Esophagus squamous epithelium (tissue), 5 donors: ENCODE measurements at regions not wholly inside any gene's neighbourhood (a gene's known extent, or its start where the extent isn't known, plus 50 kb on each side); places are given as distances from the start of the nearest gene placed in this dataset.

Experiments
- DNase-seq: peaks from one replicate; lab custom pipeline; 2025; lab: John Stamatoyannopoulos, UW
- H3K27ac ChIP-seq, 4 donors: fragments of 200-600 bp; sonication (generic); one replicate each; pipeline ENCODE4 v1.5.1; 2016 to 2019; ENCODE audit warnings: mild to moderate bottlenecking in 1 of 4
- H3K27me3 ChIP-seq, 4 donors: fragments of 200-600 bp; sonication (generic); 1 replicate in 3 of 4; 2 replicates in 1 of 4; pipeline versions ENCODE4 v1.5.1 to v1.6.0; 2017 to 2021; ENCODE audit warnings: antibody characterized with exemption in 1 of 4
- H3K36me3 ChIP-seq, 3 donors: fragments of 200-600 bp; sonication (generic); one replicate each; pipeline ENCODE4 v1.5.1; 2016 to 2019
- H3K4me1 ChIP-seq, 3 donors: fragments of 200-600 bp; sonication (generic); one replicate each; pipeline ENCODE4 v1.5.1; 2017 to 2019
- H3K4me3 ChIP-seq, 4 donors: fragments of 200-600 bp; sonication (generic); 1 replicate in 3 of 4; 2 replicates in 1 of 4; pipeline ENCODE4 v1.5.1; 2016 to 2019; ENCODE audit warnings: mild to moderate bottlenecking in 2 of 4, moderate library complexity in 1 of 4
- H3K9me3 ChIP-seq, 3 donors: fragments of 200-600 bp; sonication (generic); one replicate each; pipeline ENCODE4 v1.5.1; 2016 to 2019
- CTCF ChIP-seq, 6 experiments: fragments of 450-650 bp in 4 of 6; fragments of 200-600 bp in 2 of 6; sonication (generic) in 2 of 6; IDR thresholded peaks; one replicate each; pipeline ENCODE4 v1.5.1; 2016 to 2019; ENCODE audit warnings: antibody characterized with exemption in 6 of 6, mild to moderate bottlenecking in 4 of 6, moderate library complexity in 4 of 6
- POLR2A ChIP-seq, 4 donors: fragments of 450-650 bp; IDR thresholded peaks; one replicate each; pipeline ENCODE4 v1.6.1; 2017; ENCODE audit warnings: antibody characterized with exemption in 4 of 4, mild to moderate bottlenecking in 4 of 4, moderate library complexity in 3 of 4
- WGBS, 2 donors: methylation state at CpG; one replicate each; pipeline ENCODE4 v1.1.5; 2018; 5-methylcytosine and 5-hydroxymethylcytosine counted together
- intact Hi-C: fragments of 100-400 bp; cut with DNase I; formaldehyde crosslinking; loops from one replicate; pipeline ENCODE4 v1.15.0; 2022
- donor health status: DM: yes; HTN: yes; CAD: no.

DNA sequence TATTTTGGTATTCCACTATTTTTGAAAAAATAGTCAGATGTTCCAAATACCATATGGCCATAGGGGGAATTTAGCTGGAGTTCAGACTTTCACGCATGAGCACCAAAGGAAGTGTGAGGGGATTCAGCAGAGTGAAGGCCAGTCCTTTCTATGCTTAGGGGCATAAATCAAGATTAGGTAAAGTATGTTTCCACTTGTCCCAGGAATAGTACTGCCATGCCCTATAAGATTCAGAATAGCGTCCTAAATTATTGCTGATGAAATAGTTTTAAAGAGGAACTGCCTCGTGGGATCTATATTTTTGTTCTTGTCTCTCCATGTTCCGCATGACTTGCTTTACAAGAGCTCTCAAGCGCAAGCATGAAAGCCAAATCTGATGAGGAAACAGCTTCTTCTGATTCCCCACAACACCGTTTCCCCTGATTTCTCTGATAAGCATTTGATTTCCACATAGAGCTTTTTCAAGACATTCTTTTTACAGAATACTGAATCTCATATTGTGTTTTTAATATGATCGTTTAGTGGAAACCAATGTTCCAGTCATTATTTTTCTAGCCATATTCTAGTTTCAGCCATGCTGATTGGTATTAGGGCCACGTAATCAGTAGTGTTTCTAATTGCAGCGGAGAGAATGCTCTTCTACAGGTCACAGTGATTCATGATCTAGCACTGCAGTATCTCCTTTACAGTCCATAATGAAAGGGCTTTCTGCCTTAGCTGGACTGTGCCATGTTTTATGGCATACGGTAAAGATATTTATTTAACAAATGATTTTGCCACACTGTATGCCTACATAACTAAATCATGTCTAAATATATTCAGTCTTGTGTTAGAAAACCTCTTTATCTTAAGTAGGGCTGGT lies 492.3 kb downstream of the CENPC start:
- no peak for DNase-seq
- H3K27me3 ChIP-seq = no peaks in the 10 kb centered on the region
- intact Hi-C loops = no loop called here
- H3K4me3 ChIP-seq = no peak overlapping the region
- no peak overlapping the region for H3K27ac ChIP-seq
- no peaks in the 10 kb centered on the region for H3K36me3 ChIP-seq
- no peaks in the 10 kb centered on the region for H3K9me3 ChIP-seq
- no peaks in the 10 kb centered on the region for H3K4me1 ChIP-seq
- no peak for TF ChIP-seq CTCF (IDR thresholded peaks at IDR 0.05)
- 56 to 59% methylated on average over 10 of the region's 10 CpGs for WGBS, 2 donors

DNA sequence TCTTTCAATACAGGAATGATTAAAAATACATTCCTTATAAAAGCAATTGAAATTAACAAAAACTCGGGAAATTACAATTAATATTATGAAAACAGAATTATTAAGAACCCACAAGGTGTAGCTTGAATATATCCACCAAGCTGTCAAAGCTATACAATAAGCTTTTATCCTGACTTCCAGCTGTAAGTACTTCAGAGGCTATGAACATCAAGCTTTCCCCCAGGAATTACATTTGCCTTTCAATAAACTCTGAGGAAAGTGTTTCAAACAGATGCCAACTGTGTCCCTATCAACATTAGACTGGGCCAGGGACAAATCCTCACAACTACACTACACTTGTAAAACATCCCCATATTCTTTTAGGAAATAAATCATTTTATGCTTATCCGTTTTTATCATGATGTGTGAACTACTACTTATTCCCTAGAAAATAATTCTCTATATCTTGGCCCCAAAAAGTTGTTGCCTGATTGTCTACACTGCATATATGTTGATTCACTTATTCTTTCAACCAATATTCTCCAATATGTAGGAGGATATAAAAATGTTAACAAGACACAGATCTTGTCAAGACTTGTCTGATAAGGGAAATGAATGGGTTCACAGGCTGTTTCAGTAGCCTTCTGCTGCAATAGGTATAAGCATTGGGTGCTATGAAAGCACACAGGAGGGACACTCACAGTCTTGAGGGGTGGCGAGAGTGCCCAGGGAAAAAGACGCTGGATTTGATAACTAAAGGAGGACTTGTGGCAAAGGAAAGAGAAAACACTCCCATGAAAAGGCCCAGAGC lies 494.1 kb downstream of the CENPC start:
- Histone ChIP-seq H3K4me1 (no peaks in the 10 kb centered on the region), H3K4me3 (no peak overlapping the region), H3K36me3 (no peaks in the 10 kb centered on the region), H3K27me3 (no peaks in the 10 kb centered on the region), H3K27ac (no peak overlapping the region), H3K9me3 (no peaks in the 10 kb centered on the region)
- WGBS, 2 donors = 48 to 56% methylated on average over 4 of the region's 4 CpGs
- no peak for DNase-seq
- TF ChIP-seq POLR2A (IDR thresholded peaks at IDR 0.05) (no peak), CTCF (IDR thresholded peaks at IDR 0.05) (no peak)
- intact Hi-C loops = no loop called here

GRCh38 chr4:67049446-67049845 lies 495.9 kb downstream of the CENPC start:
- no peak overlapping the region for H3K4me3 ChIP-seq
- no peaks in the 10 kb centered on the region for H3K36me3 ChIP-seq
- TF ChIP-seq CTCF (IDR thresholded peaks at IDR 0.05) (no peak), POLR2A (IDR thresholded peaks at IDR 0.05) (no peak)
- WGBS, 2 donors = 21 to 36% methylated on average over 2 of the region's 2 CpGs
- intact Hi-C loops = no loop called here
- H3K4me1 ChIP-seq = no peaks in the 10 kb centered on the region
- no peak for DNase-seq
- no peaks in the 10 kb centered on the region for H3K27me3 ChIP-seq
- H3K9me3 ChIP-seq = no peaks in the 10 kb centered on the region
- no peak overlapping the region for H3K27ac ChIP-seq

DNA sequence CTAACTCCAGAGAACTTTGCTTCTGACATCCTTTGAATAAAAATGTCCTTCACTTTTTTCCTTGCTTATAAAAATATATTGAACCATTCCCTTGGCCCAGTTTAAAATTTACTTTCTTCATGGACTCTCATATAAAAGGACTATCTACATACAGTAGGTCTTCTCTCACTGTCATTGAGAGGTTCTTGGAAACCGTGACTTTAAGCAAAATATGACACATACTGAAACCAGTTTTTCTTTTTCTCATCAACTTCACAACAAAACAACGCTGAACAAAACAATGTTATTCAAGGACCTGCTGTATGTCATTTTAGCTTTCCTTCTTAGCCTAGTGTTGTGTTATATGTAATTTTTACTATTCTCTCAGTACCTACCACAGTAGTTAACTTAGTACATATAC lies 496.8 kb downstream of the CENPC start:
- Histone ChIP-seq H3K4me3 (no peak overlapping the region), H3K36me3 (no peaks in the 10 kb centered on the region), H3K9me3 (no peaks in the 10 kb centered on the region), H3K27me3 (no peaks in the 10 kb centered on the region), H3K4me1 (no peaks in the 10 kb centered on the region), H3K27ac (no peak overlapping the region)
- 34 to 51% methylated on average over 2 of the region's 2 CpGs for whole genome bisulfite sequencing, 2 donors
- DNase-seq = no peak
- intact Hi-C loops = no loop called here
- TF ChIP-seq CTCF (IDR thresholded peaks at IDR 0.05) = no peak
- no peak for TF ChIP-seq POLR2A (IDR thresholded peaks at IDR 0.05)

- Histone ChIP-seq H3K27ac (no peak overlapping the region), H3K36me3 (no peaks in the 10 kb centered on the region), H3K9me3 (no peaks in the 10 kb centered on the region), H3K27me3 (no peaks in the 10 kb centered on the region), H3K4me1 (no peaks in the 10 kb centered on the region), H3K4me3 (no peak overlapping the region)
- no peak for DNase-seq
- TF ChIP-seq CTCF (IDR thresholded peaks at IDR 0.05) (no peak), POLR2A (IDR thresholded peaks at IDR 0.05) (no peak)
- 25 to 37% methylated on average over 2 of the region's 2 CpGs for WGBS, 2 donors
- intact Hi-C loops = no loop called here
Measured at GRCh38 chr4:67040315-67040714, 505.0 kb downstream of the CENPC start.
